ENCODE measurements at regions not wholly inside any gene's neighbourhood (a gene's known extent, or its start where the extent isn't known, plus 50 kb on each side); places are given as distances from the start of the nearest gene placed in this dataset.

GRCh38 chr10:62453274-62453673, 79.1 kb downstream of the ZNF365 start:
- no peak for DNase-seq

GRCh38 chr10:62454687-62455397, 80.7 kb downstream of the ZNF365 start:
- no peak for DNase-seq

- DNase-seq: peak; percentile 9 to 54
Measured at GRCh38 chr10:62456611-62457101, 82.5 kb downstream of the ZNF365 start.

- DNase-seq: no peak
Measured at GRCh38 chr10:62457196-62457595, 83.0 kb downstream of the ZNF365 start.

GRCh38 chr10:62457598-62457997, 83.4 kb downstream of the ZNF365 start:
- DNase-seq: no peak

GRCh38 chr10:62459072-62459471, 84.9 kb downstream of the ZNF365 start:
- no peak for DNase-seq

GRCh38 chr10:62459500-62459899, 85.3 kb downstream of the ZNF365 start:
- DNase-seq: no peak

- no peak for DNase-seq
Measured at GRCh38 chr10:62460393-62460792, 86.2 kb downstream of the ZNF365 start.

GRCh38 chr10:62461120-62461519, 87.0 kb downstream of the ZNF365 start:
- DNase-seq: no peak

- no peak for DNase-seq
Measured at GRCh38 chr10:62462461-62462860, 88.3 kb downstream of the ZNF365 start.

GRCh38 chr10:62463364-62463763, 89.2 kb downstream of the ZNF365 start:
- no peak for DNase-seq

GRCh38 chr10:62464308-62464707, 90.1 kb downstream of the ZNF365 start:
- no peak for DNase-seq

GRCh38 chr10:62466590-62466989, 92.4 kb downstream of the ZNF365 start:
- no peak for DNase-seq

GRCh38 chr10:62467527-62467926, 93.4 kb downstream of the ZNF365 start:
- DNase-seq: no peak

GRCh38 chr10:62471711-62472110, 97.5 kb downstream of the ZNF365 start:
- no peak for DNase-seq

- no peak for DNase-seq
Measured at GRCh38 chr10:62473241-62473640, 99.1 kb downstream of the ZNF365 start.

- DNase-seq: no peak
Measured at GRCh38 chr10:62475551-62475950, 101.4 kb downstream of the ZNF365 start.

- no peak for DNase-seq
Measured at GRCh38 chr10:62479523-62479922, 105.4 kb downstream of the ZNF365 start.

- no peak for DNase-seq
Measured at GRCh38 chr10:62480196-62480595, 106.0 kb downstream of the ZNF365 start.

GRCh38 chr10:62482581-62482980, 108.4 kb downstream of the ZNF365 start:
- no peak for DNase-seq

GRCh38 chr10:62491597-62491996, 117.4 kb downstream of the ZNF365 start:
- DNase-seq: no peak

- DNase-seq: peak in 1 of 2 donors; percentile 36
Measured at GRCh38 chr10:62492012-62492869, 118.1 kb downstream of the ZNF365 start.

GRCh38 chr10:62492870-62493180, 118.7 kb downstream of the ZNF365 start:
- no peak for DNase-seq

- DNase-seq: no peak
Measured at GRCh38 chr10:62496925-62497324, 122.8 kb downstream of the ZNF365 start.
